ENCODE measurements at regions not wholly inside any gene's neighbourhood (a gene's known extent, or its start where the extent isn't known, plus 50 kb on each side); places are given as distances from the start of the nearest gene placed in this dataset.

- H3K36me3 ChIP-seq = no peaks in the 10 kb centered on the region
- TF ChIP-seq CTCF (IDR thresholded peaks at IDR 0.05) = no peak
- intact Hi-C loops (cut with DNase I) = no loop called here
- no peaks in the 10 kb centered on the region for H3K27me3 ChIP-seq
- H3K9me3 ChIP-seq = no peaks in the 10 kb centered on the region
- H3K4me3 ChIP-seq = no peak overlapping the region
- DNase-seq (no peak), FAIRE-seq (no peak), ATAC-seq (no peak)
- H3K27ac ChIP-seq = no peak overlapping the region
- H3K4me1 ChIP-seq = no peaks in the 10 kb centered on the region
These were observed 71.1 kb upstream of the SLC24A5 start for GRCh38 chr15:48049736-48050135.

GRCh38 chr15:48052946-48053345 lies 67.8 kb upstream of the SLC24A5 start:
- Histone ChIP-seq H3K27ac (no peak overlapping the region), H3K36me3 (no peaks in the 10 kb centered on the region), H3K9me3 (no peaks in the 10 kb centered on the region), H3K4me3 (no peak overlapping the region), H3K27me3 (no peaks in the 10 kb centered on the region), H3K4me1 (no peaks in the 10 kb centered on the region)
- ATAC-seq (no peak), DNase-seq (no peak), FAIRE-seq (no peak)
- intact Hi-C loops (cut with DNase I) = no loop called here
- WGBS, 2 donors = 34 to 40% methylated on average over 2 of the region's 2 CpGs
- TF ChIP-seq CTCF (IDR thresholded peaks at IDR 0.05) = no peak

- TF ChIP-seq CTCF (IDR thresholded peaks at IDR 0.05) = no peak
- H3K4me1 ChIP-seq = no peaks in the 10 kb centered on the region
- H3K36me3 ChIP-seq = no peaks in the 10 kb centered on the region
- intact Hi-C loops (cut with DNase I) = no loop called here
- no peak for ATAC-seq
- no peaks in the 10 kb centered on the region for H3K27me3 ChIP-seq
- DNase-seq = no peak
- H3K4me3 ChIP-seq = no peak overlapping the region
- no peaks in the 10 kb centered on the region for H3K9me3 ChIP-seq
- no peak overlapping the region for H3K27ac ChIP-seq
- no peak for FAIRE-seq
These were observed 62.4 kb upstream of the SLC24A5 start for GRCh38 chr15:48058371-48058770.

- H3K4me3 ChIP-seq = no peak overlapping the region
- no peak for TF ChIP-seq CTCF (IDR thresholded peaks at IDR 0.05)
- no peaks in the 10 kb centered on the region for H3K4me1 ChIP-seq
- intact Hi-C loops (cut with DNase I) = no loop called here
- no peak for ATAC-seq
- peak in 1 of 6 donors; percentile 23 for DNase-seq
- WGBS, 2 donors = 41 to 44% methylated on average over 7 of the region's 7 CpGs
- H3K9me3 ChIP-seq = no peaks in the 10 kb centered on the region
- FAIRE-seq = no peak
- no peak overlapping the region for H3K27ac ChIP-seq
- H3K36me3 ChIP-seq = no peaks in the 10 kb centered on the region
- H3K27me3 ChIP-seq = no peaks in the 10 kb centered on the region
These were observed 61.0 kb upstream of the SLC24A5 start for GRCh38 chr15:48059791-48060190.

- FAIRE-seq (no peak), ATAC-seq (no peak), DNase-seq (no peak)
- 85 to 87% methylated on average over 1 of the region's 1 CpG for WGBS, 2 donors
- Histone ChIP-seq H3K4me1 (no peaks in the 10 kb centered on the region), H3K27me3 (no peaks in the 10 kb centered on the region), H3K27ac (no peak overlapping the region), H3K9me3 (no peaks in the 10 kb centered on the region), H3K36me3 (no peaks in the 10 kb centered on the region), H3K4me3 (no peak overlapping the region)
- TF ChIP-seq CTCF (IDR thresholded peaks at IDR 0.05) = no peak
- intact Hi-C loops (cut with DNase I) = no loop called here
These were observed 60.4 kb upstream of the SLC24A5 start for GRCh38 chr15:48060396-48060795.
